OCI-LY1 (cell line): ENCODE measurements at regions not wholly inside any gene's neighbourhood (a gene's known extent, or its start where the extent isn't known, plus 50 kb on each side); places are given as distances from the start of the nearest gene placed in this dataset.

Experiments
- H2AFZ ChIP-seq: fragments of 200-600 bp; sonication (generic), shearing (Covaris generic); 2 replicates; pipeline ENCODE4 v1.6.0; 2014; ENCODE audit warnings: antibody characterized with exemption, mild to moderate bottlenecking, low read length
- H3F3A ChIP-seq: fragments of 200-600 bp; sonication (generic), shearing (Covaris generic); 2 replicates; pipeline ENCODE4 v1.6.0; 2014; ENCODE audit warnings: mild to moderate bottlenecking, antibody characterized with exemption, low read length, moderate library complexity; ENCODE audit not compliant: insufficient read depth
- H3K27ac ChIP-seq: fragments of 200-600 bp; sonication (generic); 2 replicates; pipeline ENCODE4 v1.5.1; 2014; ENCODE audit warnings: low read length, mixed run types, mild to moderate bottlenecking, low read depth; ENCODE audit not compliant: poor library complexity, severe bottlenecking
- H3K27me3 ChIP-seq: fragments of 200-600 bp; sonication (generic); 2 replicates; pipeline ENCODE4 v1.6.0; 2014; ENCODE audit warnings: antibody characterized with exemption, mild to moderate bottlenecking, low read length, moderate library complexity; ENCODE audit not compliant: insufficient read depth
- H3K36me3 ChIP-seq: fragments of 200-600 bp; sonication (generic); 2 replicates; pipeline ENCODE4 v1.6.1; 2014; ENCODE audit warnings: mild to moderate bottlenecking, antibody characterized with exemption, low read length, moderate library complexity, mixed read lengths; ENCODE audit not compliant: insufficient read depth
- H3K4me1 ChIP-seq: fragments of 200-600 bp; sonication (generic); 2 replicates; pipeline ENCODE4 v1.5.1; 2014; ENCODE audit warnings: mild to moderate bottlenecking, low read length, moderate library complexity; ENCODE audit not compliant: insufficient read depth, severe bottlenecking
- H3K4me2 ChIP-seq: fragments of 200-600 bp; sonication (generic), shearing (Covaris generic); 2 replicates; pipeline ENCODE4 v1.6.1; 2014; ENCODE audit warnings: low read length
- H3K4me3 ChIP-seq: fragments of 200-600 bp; sonication (generic); 2 replicates; pipeline ENCODE4 v1.5.1; 2014; ENCODE audit warnings: low read length, low read depth, mild to moderate bottlenecking, mixed read lengths; ENCODE audit not compliant: poor library complexity, severe bottlenecking
- H3K79me2 ChIP-seq: fragments of 200-600 bp; shearing (Covaris generic); 2 replicates; pipeline ENCODE4 v1.6.1; 2016; ENCODE audit warnings: mixed run types, low read length, mixed read lengths; ENCODE audit not compliant: insufficient read depth
- H3K9ac ChIP-seq: fragments of 200-600 bp; sonication (generic), shearing (Covaris generic); 2 replicates; pipeline ENCODE4 v1.6.1; 2014; ENCODE audit warnings: mild to moderate bottlenecking, low read length, mixed read lengths
- H3K9me2 ChIP-seq: fragments of 200-600 bp; sonication (generic), shearing (Covaris generic); 2 replicates; pipeline ENCODE4 v1.6.1; 2014; ENCODE audit warnings: low read depth, mild to moderate bottlenecking, low read length, mixed read lengths
- H3K9me3 ChIP-seq: fragments of 200-600 bp; shearing (Covaris generic); 2 replicates; pipeline ENCODE4 v1.6.1; 2014; ENCODE audit warnings: low read length, mixed read lengths
- H4K20me1 ChIP-seq: fragments of 200-600 bp; sonication (generic), shearing (Covaris generic); 2 replicates; pipeline ENCODE4 v1.6.0; 2016; ENCODE audit warnings: mild to moderate bottlenecking, low read length; ENCODE audit not compliant: insufficient read depth
- CTCF ChIP-seq: fragments of 200-600 bp; sonication (generic), shearing (Covaris generic); IDR thresholded peaks from 2 replicates; pipeline ENCODE4 v1.5.1; 2017; ENCODE audit warnings: mild to moderate bottlenecking, antibody characterized with exemption, low read length, moderate library complexity, mixed read lengths
- EZH2 ChIP-seq: fragments of 200-600 bp; sonication (generic), shearing (Covaris generic); IDR thresholded peaks from 2 replicates; pipeline ENCODE4 v1.8.0; 2017; ENCODE audit warnings: borderline replicate concordance, mixed run types, mild to moderate bottlenecking, antibody characterized with exemption, low read length, moderate library complexity, mixed read lengths

GRCh38 chr10:29881336-29881771, 178.0 kb downstream of the JCAD start:
- Histone ChIP-seq H3F3A (no peaks in the 10 kb centered on the region), H3K9me2 (no peaks in the 10 kb centered on the region), H3K4me2 (no peak overlapping the region), H3K4me1 (no peaks in the 10 kb centered on the region), H3K9me3 (no peaks in the 10 kb centered on the region), H3K27me3 (no peaks in the 10 kb centered on the region), H3K79me2 (no peaks in the 10 kb centered on the region), H4K20me1 (no peaks in the 10 kb centered on the region), H3K9ac (no peak overlapping the region), H3K27ac (no peak overlapping the region), H2AFZ (no peak overlapping the region), H3K4me3 (no peak overlapping the region), H3K36me3 (no peaks in the 10 kb centered on the region)
- no peak for TF ChIP-seq CTCF
- TF ChIP-seq EZH2 = no peak

GRCh38 chr10:29880856-29881255, 178.5 kb downstream of the JCAD start:
- Histone ChIP-seq H3K4me1 (no peaks in the 10 kb centered on the region), H2AFZ (no peak overlapping the region), H3K27me3 (no peaks in the 10 kb centered on the region), H4K20me1 (no peaks in the 10 kb centered on the region), H3K27ac (no peak overlapping the region), H3F3A (no peaks in the 10 kb centered on the region), H3K79me2 (no peaks in the 10 kb centered on the region), H3K4me3 (no peak overlapping the region), H3K9me2 (no peaks in the 10 kb centered on the region), H3K9ac (no peak overlapping the region), H3K36me3 (no peaks in the 10 kb centered on the region), H3K4me2 (no peak overlapping the region), H3K9me3 (no peaks in the 10 kb centered on the region)
- TF ChIP-seq CTCF (no peak), EZH2 (no peak)

- Histone ChIP-seq H3K27me3 (no peaks in the 10 kb centered on the region), H3K9me3 (no peaks in the 10 kb centered on the region), H3K4me3 (no peak overlapping the region), H3K36me3 (no peaks in the 10 kb centered on the region), H3K4me1 (no peaks in the 10 kb centered on the region), H3K4me2 (no peak overlapping the region), H4K20me1 (no peaks in the 10 kb centered on the region), H3F3A (no peaks in the 10 kb centered on the region), H3K9me2 (no peaks in the 10 kb centered on the region), H2AFZ (no peak overlapping the region), H3K79me2 (no peaks in the 10 kb centered on the region), H3K27ac (no peak overlapping the region), H3K9ac (no peak overlapping the region)
- TF ChIP-seq CTCF (no peak), EZH2 (no peak)
Measured at GRCh38 chr10:29879862-29880261, 179.5 kb downstream of the JCAD start.
